Gastroesophageal sphincter (tissue), 4 donors: ENCODE measurements at regions not wholly inside any gene's neighbourhood (a gene's known extent, or its start where the extent isn't known, plus 50 kb on each side); places are given as distances from the start of the nearest gene placed in this dataset.

Experiments
- ATAC-seq: fragments of 150-250 bp; one replicate; pipeline ENCODE4 v1.9.1; 2016; ENCODE audit warnings: mild to moderate bottlenecking, moderate library complexity
- H3K27ac ChIP-seq, 4 donors: fragments of 200-600 bp; sonication (generic) in 3 of 4; 1 replicate in 3 of 4; 2 replicates in 1 of 4; pipeline ENCODE4 v1.5.1; 2016 to 2019
- H3K27me3 ChIP-seq: fragments of 200-600 bp; sonication (generic); one replicate; pipeline ENCODE4 v1.5.1; 2019
- H3K36me3 ChIP-seq, 2 donors: fragments of 200-600 bp; sonication (generic); one replicate each; pipeline ENCODE4 v1.5.1; 2019; ENCODE audit warnings: control low read depth in 1 of 2
- H3K4me1 ChIP-seq, 3 donors: fragments of 200-600 bp; sonication (generic); 1 replicate in 2 of 3; 2 replicates in 1 of 3; pipeline ENCODE4 v1.5.1; 2016 to 2019; ENCODE audit warnings: control low read depth in 2 of 3
- H3K4me3 ChIP-seq, 2 donors: fragments of 200-600 bp; sonication (generic); one replicate each; pipeline ENCODE4 v1.5.1; 2019; ENCODE audit warnings: mild to moderate bottlenecking in 1 of 2, moderate library complexity in 1 of 2
- H3K9me3 ChIP-seq, 3 donors: fragments of 200-600 bp; sonication (generic); one replicate each; pipeline ENCODE4 v1.5.1; 2017 to 2019; ENCODE audit warnings: control low read depth in 2 of 3
- CTCF ChIP-seq, 4 experiments: fragments of 200-600 bp in 2 of 4; fragments of 450-650 bp in 2 of 4; sonication (generic) in 1 of 4; IDR thresholded peaks; one replicate each; pipeline ENCODE4 v1.5.1; 2017 to 2019; ENCODE audit warnings: antibody characterized with exemption in 4 of 4, mild to moderate bottlenecking in 2 of 4, moderate library complexity in 2 of 4
- EP300 ChIP-seq: sonication (generic); formaldehyde crosslinking; IDR thresholded peaks from one replicate; pipeline ENCODE4 v1.6.1; 2017; ENCODE audit warnings: antibody characterized with exemption, mild to moderate bottlenecking
- POLR2A ChIP-seq, 2 donors: fragments of 450-650 bp; IDR thresholded peaks; one replicate each; pipeline ENCODE4 v1.6.1; 2017; ENCODE audit warnings: antibody characterized with exemption in 2 of 2, mild to moderate bottlenecking in 2 of 2, moderate library complexity in 1 of 2
- POLR2AphosphoS5 ChIP-seq: sonication (generic); formaldehyde crosslinking; IDR thresholded peaks from one replicate; pipeline ENCODE4 v1.6.1; 2017; ENCODE audit warnings: antibody characterized with exemption
- WGBS, 2 donors: methylation state at CpG; one replicate each; pipeline ENCODE4 v1.1.5; 2018; ENCODE audit warnings: low coverage in 1 of 2; 5-methylcytosine and 5-hydroxymethylcytosine counted together

- no peak overlapping the region for H3K27ac ChIP-seq
- no peak for TF ChIP-seq POLR2A (IDR thresholded peaks at IDR 0.05)
- no peak for TF ChIP-seq POLR2AphosphoS5
- TF ChIP-seq EP300 = no peak
- TF ChIP-seq CTCF (IDR thresholded peaks at IDR 0.05) = no peak
- no peaks in the 10 kb centered on the region for H3K4me1 ChIP-seq
- no peaks in the 10 kb centered on the region for H3K9me3 ChIP-seq
- no peaks in the 10 kb centered on the region for H3K36me3 ChIP-seq
- ATAC-seq = no peak
- no peaks in the 10 kb centered on the region for H3K27me3 ChIP-seq
- WGBS, 2 donors = 80% methylated on average over 1 of the region's 1 CpG; no CpG with 5 or more reads in 1 of the 2 donors
- no peak overlapping the region for H3K4me3 ChIP-seq
These were observed 539.2 kb downstream of the MEI4 start for GRCh38 chr6:78192057-78192456.

GRCh38 chr6:78199044-78199443, 546.2 kb downstream of the MEI4 start:
- no peak for TF ChIP-seq CTCF (IDR thresholded peaks at IDR 0.05)
- no peak for TF ChIP-seq POLR2AphosphoS5
- TF ChIP-seq POLR2A (IDR thresholded peaks at IDR 0.05) = no peak
- TF ChIP-seq EP300 = no peak
- no peak overlapping the region for H3K27ac ChIP-seq
- no peaks in the 10 kb centered on the region for H3K9me3 ChIP-seq
- no peak for ATAC-seq
- H3K4me1 ChIP-seq = no peaks in the 10 kb centered on the region
- no peaks in the 10 kb centered on the region for H3K36me3 ChIP-seq
- no peaks in the 10 kb centered on the region for H3K27me3 ChIP-seq
- WGBS, 2 donors = 44 to 49% methylated on average over 3 of the region's 5 CpGs
- no peak overlapping the region for H3K4me3 ChIP-seq

GRCh38 chr6:78222226-78222625, 569.4 kb downstream of the MEI4 start:
- H3K4me3 ChIP-seq = no peak overlapping the region
- no peak overlapping the region for H3K27ac ChIP-seq
- H3K27me3 ChIP-seq = no peaks in the 10 kb centered on the region
- no peaks in the 10 kb centered on the region for H3K9me3 ChIP-seq
- ATAC-seq = no peak
- 56 to 59% methylated on average over 3 of the region's 3 CpGs for WGBS, 2 donors
- H3K36me3 ChIP-seq = no peaks in the 10 kb centered on the region
- H3K4me1 ChIP-seq = no peaks in the 10 kb centered on the region
- no peak for TF ChIP-seq CTCF (IDR thresholded peaks at IDR 0.05)

GRCh38 chr6:78231002-78231401, 578.2 kb downstream of the MEI4 start:
- no peak for TF ChIP-seq POLR2AphosphoS5
- no peak for TF ChIP-seq EP300
- TF ChIP-seq POLR2A (IDR thresholded peaks at IDR 0.05) = no peak
- TF ChIP-seq CTCF (IDR thresholded peaks at IDR 0.05) = no peak
- H3K4me1 ChIP-seq = no peaks in the 10 kb centered on the region
- 100% methylated on average over 1 of the region's 3 CpGs; no CpG with 5 or more reads in 1 of the 2 donors for WGBS, 2 donors
- no peak for ATAC-seq
- H3K4me3 ChIP-seq = no peak overlapping the region
- H3K27me3 ChIP-seq = no peaks in the 10 kb centered on the region
- H3K36me3 ChIP-seq = no peaks in the 10 kb centered on the region
- H3K9me3 ChIP-seq = no peaks in the 10 kb centered on the region
- H3K27ac ChIP-seq = no peak overlapping the region

- no peak for ATAC-seq
- Histone ChIP-seq H3K36me3 (no peaks in the 10 kb centered on the region), H3K27ac (no peak overlapping the region), H3K4me1 (no peaks in the 10 kb centered on the region), H3K9me3 (peaks cover 0 to 16% (median 0%) of the 10 kb centered on the region in 3 donors), H3K27me3 (no peaks in the 10 kb centered on the region), H3K4me3 (no peak overlapping the region)
- TF ChIP-seq POLR2A (IDR thresholded peaks at IDR 0.05) (no peak), EP300 (no peak)
- WGBS, 2 donors = 75 to 86% methylated on average over 2 of the region's 2 CpGs
These were observed 590.7 kb downstream of the MEI4 start for GRCh38 chr6:78243519-78243918.

- Histone ChIP-seq H3K4me1 (no peaks in the 10 kb centered on the region), H3K27me3 (no peaks in the 10 kb centered on the region), H3K36me3 (no peaks in the 10 kb centered on the region), H3K9me3 (no peaks in the 10 kb centered on the region), H3K27ac (no peak overlapping the region), H3K4me3 (no peak overlapping the region)
- 94 to 100% methylated on average over 1 to 4 of the region's 4 CpGs for WGBS, 2 donors
- no peak for ATAC-seq
- TF ChIP-seq POLR2AphosphoS5 (no peak), POLR2A (IDR thresholded peaks at IDR 0.05) (no peak), CTCF (IDR thresholded peaks at IDR 0.05) (no peak), EP300 (no peak)
These were observed 599.1 kb downstream of the MEI4 start for GRCh38 chr6:78251931-78252330.
